MM.1S (cell line): ENCODE measurements at regions not wholly inside any gene's neighbourhood (a gene's known extent, or its start where the extent isn't known, plus 50 kb on each side); places are given as distances from the start of the nearest gene placed in this dataset.

ENCODE experiments used
- EZH2phosphoT487 ChIP-seq: fragments of 300-600 bp; sonication (generic); IDR thresholded peaks from 2 replicates; pipeline ENCODE4 v1.6.1; 2018; ENCODE audit warnings: antibody characterized with exemption, low read length
- TF ChIP-seq, protein P1 (sequence below): fragments of 300-600 bp; sonication (generic); IDR thresholded peaks from 2 replicates; pipeline ENCODE4 v1.5.1; 2016; ENCODE audit warnings: antibody characterized with exemption, low read length, mixed read lengths

DNA sequence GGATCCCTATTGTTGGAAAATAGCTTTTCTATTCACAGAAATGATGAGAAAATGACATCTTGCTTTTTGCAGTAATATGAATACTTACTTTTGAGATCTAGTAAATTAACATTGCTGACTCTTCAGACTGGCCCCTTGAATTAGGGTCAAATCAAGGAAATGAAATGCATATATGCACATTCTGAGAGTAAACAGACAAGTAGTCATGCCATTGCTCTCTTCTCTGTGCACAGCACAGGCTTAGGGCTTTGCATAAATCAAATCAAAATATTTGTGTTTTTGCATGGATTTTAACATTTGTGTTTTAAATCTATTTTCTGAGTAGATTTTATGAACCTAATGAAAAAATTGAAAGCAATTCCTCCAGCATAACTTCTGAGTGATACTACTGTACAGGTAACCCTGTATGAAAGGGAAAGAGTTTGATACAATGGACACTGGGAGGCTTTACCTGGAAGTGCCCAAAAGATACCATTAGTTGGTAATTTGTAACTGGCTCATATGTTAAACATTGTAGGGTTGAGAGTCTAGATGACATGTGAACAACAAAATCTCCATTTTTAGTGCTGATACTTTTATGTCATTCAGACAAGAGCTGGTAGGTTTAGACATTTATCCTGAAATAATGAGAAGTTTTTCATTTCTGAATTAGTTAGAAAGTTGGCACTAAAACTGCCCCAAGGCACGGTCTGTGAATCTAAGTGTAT lies 280.2 kb upstream of the FBXO33 start:
- TF ChIP-seq, protein P1, sequence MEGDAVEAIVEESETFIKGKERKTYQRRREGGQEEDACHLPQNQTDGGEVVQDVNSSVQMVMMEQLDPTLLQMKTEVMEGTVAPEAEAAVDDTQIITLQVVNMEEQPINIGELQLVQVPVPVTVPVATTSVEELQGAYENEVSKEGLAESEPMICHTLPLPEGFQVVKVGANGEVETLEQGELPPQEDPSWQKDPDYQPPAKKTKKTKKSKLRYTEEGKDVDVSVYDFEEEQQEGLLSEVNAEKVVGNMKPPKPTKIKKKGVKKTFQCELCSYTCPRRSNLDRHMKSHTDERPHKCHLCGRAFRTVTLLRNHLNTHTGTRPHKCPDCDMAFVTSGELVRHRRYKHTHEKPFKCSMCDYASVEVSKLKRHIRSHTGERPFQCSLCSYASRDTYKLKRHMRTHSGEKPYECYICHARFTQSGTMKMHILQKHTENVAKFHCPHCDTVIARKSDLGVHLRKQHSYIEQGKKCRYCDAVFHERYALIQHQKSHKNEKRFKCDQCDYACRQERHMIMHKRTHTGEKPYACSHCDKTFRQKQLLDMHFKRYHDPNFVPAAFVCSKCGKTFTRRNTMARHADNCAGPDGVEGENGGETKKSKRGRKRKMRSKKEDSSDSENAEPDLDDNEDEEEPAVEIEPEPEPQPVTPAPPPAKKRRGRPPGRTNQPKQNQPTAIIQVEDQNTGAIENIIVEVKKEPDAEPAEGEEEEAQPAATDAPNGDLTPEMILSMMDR = no peak
- TF ChIP-seq EZH2phosphoT487 = no peak
